Stimulated activated CD8-positive, alpha-beta memory T cell treated with anti-CD3 and anti-CD28 coated beads, Interleukin-12 subunit alpha, Interleukin-12 subunit beta, amount 100 ng/mL, for 1 hour (primary cell): ENCODE measurements at regions not wholly inside any gene's neighbourhood (a gene's known extent, or its start where the extent isn't known, plus 50 kb on each side); places are given as distances from the start of the nearest gene placed in this dataset.

Experiments used
- DNase-seq: peaks from one replicate; pipeline ENCODE4 v3.0.0-alpha.2; 2020; ENCODE audit warnings: low read depth

- no peak for DNase-seq
Measured at GRCh38 chr18:59961070-59961469, 61.3 kb downstream of the PMAIP1 start.

- DNase-seq: no peak
Measured at GRCh38 chr18:59960272-59960671, 60.5 kb downstream of the PMAIP1 start.

DNA sequence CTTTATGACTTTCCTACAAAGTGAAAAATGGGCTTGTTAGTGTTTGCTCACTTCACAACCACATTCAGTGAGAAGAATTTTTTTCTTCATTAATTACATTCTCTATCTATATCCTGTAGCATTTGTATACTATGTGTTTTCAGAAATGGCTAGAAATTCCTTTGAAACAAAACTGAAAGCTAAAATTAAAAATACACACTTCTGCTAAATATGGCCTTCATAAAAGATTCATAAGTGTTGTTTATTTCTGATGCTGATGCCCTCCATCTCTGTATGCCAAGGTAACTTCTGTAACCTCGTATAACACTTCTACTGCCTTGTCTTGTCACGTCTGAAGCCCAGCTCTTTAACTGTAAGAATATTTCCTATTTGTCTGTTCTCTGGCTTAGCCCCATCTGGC, 59.8 kb downstream of the PMAIP1 start:
- no peak for DNase-seq

GRCh38 chr18:59959073-59959472, 59.3 kb downstream of the PMAIP1 start:
- no peak for DNase-seq

DNA sequence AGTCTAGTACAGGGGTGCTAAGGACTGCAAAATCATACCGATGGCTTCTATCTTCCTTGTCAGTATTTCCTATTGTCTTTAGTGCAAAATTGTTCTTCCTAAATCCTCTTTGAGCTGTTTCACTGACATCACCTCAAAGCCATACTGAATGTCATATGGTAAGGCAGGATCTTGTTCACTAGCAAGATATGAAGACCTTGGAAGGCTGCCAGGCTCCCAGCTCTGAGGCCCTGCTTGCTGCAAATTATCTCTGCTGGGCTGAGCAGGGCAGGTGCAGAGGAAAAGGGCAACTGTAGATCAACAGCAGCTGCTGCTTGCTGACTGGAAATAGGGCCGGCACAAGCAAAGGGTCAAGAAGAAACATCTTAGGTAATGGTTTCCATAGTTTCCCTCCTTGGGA, 58.2 kb downstream of the PMAIP1 start:
- no peak for DNase-seq

GRCh38 chr18:59954755-59955156, 55.0 kb downstream of the PMAIP1 start:
- no peak for DNase-seq

DNA sequence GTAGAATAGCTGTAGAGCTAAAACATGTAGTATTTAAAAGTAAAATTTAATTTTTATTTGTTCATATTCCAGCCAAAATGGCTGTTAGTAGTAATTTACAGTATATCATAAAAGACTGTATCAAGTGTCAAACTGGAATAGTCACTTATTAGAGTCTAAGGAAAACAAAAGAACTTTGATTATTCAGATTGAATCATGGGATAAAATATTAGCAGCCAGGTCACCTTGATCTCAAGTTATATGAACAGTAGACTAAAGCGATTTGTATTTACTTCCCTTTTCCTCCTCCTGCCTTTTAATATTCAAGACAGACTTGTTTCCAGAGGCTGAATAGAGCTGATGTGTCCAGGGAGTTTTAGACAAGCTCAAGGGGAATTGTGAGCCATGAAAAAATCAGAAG, 54.4 kb downstream of the PMAIP1 start:
- DNase-seq: no peak
